SKM-1 (cell line): ENCODE measurements at regions not wholly inside any gene's neighbourhood (a gene's known extent, or its start where the extent isn't known, plus 50 kb on each side); places are given as distances from the start of the nearest gene placed in this dataset.
"Not testable (repeated sequence)": the region's sequence is repeated elsewhere in the genome, so short reads cannot be mapped to it uniquely, and the experiment has no call there.

Experiments
- DNase-seq: peaks from one replicate; lab custom pipeline; 2025; ENCODE audit not compliant: unreplicated experiment; lab: John Stamatoyannopoulos, UW

DNA sequence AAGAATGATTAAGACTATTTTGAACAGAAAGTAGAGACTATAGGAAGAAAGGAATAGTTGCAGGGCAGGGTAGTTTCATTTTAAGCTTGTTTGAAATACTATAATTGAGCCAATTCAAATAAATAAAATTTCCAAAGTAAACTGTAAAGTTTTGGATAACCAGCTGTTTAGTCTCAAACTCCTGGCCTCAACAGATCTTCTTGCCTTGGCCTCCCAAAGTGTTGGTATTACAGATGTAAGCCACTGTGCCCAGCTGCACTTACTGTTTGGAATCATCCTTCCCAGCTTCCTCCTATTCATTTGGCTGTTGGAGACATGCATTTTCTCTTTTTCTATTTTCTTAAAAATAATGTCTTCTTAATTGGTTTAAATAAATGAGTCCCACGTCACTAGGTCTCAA is 231.0 kb downstream of the NNT start:
- no peak for DNase-seq

DNA sequence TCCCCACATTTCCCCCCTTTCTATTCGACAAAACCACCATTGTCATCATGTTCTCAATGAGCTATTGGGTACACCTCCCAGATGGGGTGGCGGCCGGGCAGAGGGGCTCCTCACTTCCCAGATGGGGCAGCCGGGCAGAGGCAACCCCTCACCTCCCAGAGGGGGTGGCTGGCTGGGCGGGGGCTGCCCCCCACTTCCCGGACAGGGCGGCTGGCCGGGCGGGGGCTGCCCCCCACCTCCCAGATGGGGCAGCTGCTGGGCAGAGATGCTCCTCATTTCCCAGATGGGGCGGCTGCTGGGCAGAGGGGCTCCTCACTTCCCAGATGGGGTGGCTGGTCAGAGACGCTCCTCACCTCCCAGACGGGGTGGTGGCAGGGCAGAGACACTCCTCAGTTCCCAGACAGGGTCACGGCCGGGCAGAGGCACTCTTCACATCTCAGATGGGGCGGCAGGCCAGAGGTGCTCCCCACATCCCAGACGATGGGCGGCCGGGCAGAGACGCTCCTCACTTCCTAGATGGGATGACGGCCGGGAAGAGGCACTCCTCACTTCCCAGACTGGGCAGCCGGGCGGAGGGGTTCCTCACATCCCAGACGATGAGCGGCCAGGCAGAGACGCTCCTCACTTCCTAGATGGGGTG is 221.5 kb downstream of the NNT start:
- DNase-seq, result not testable (repeated sequence)

DNA sequence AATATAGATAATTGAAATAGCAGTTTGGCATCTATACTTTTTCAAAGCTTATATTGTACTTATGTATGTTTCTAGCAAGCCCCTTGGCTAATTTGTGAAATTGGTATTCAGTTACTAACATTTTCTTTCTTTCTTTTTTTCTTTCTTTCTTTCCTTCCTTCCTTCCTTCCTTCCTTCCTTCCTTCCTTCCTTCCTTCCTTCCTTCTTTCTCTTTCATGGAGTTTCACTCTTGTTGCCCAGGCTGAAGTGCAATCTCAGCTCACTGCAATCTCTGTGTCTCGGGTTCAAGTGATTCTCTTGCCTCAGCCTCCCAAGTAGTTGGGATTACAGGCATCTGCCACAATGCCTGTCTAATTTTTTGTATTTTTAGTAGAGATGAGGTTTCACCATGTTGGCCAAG is 215.4 kb downstream of the NNT start:
- not testable (repeated sequence) for DNase-seq

DNA sequence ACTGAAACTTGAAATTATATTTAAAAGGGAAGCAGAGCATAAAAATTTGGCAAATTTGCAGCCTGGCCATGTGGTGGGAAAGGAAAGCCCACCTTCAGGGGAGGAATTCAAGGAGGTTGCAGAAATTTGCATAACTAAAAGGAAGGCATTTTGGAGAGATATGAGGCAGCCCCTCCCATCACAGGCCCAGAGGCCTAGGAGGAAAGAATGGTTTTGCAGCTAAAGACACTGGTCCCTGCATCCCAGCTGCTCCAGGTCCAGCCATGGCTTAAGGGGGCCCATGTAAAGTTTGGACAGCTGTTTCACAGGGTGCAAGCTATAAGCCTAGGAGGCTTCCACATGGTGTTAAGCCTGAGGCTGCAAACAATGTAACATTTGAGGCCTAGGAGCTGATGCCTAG is 212.5 kb downstream of the NNT start:
- DNase-seq, result no peak

- DNase-seq, result no peak
Observed at GRCh38 chr5:43804723-43805122, 201.7 kb downstream of the NNT start.

- no peak for DNase-seq
Observed at GRCh38 chr5:43804041-43804440, 201.1 kb downstream of the NNT start.

GRCh38 chr5:43802651-43803050 is 199.7 kb downstream of the NNT start:
- no peak for DNase-seq

DNA sequence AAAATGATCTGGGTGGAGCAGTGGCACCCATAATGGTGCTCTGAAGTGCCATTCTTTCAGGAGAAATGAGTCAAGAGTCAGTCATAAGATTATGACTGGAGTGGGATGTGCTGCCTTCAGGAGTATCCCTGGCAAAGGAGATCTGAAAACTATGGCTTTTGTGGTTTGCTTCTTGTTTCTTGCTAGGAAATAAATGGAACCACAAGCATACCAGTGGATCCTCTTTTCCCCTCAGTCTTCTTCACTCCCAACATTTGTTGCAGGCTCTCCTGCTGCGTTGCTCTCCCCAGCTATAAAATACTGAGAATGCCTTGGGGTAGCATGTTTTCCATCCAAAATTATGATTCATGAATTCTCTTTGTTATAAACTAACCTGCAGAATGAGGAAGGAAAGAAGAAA is 199.1 kb downstream of the NNT start:
- no peak for DNase-seq

DNA sequence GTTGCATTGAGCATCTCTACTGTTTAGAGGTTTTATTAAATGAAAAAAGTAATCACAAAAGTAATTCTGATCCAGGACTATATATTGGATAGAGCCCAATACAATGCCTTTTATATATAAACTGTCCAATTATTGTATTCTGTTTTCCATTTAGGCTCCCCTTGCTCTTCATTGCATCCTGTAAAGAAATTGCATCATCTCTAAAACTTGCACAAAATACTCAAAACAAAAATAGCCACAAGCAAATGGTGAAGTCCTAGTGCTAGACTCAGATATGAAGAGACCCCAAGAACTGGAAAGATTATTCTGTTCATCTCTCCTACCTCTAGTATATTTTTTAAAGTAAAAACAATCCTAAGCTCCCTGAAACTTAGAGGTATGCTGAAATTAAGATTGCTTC is 195.8 kb downstream of the NNT start:
- DNase-seq, result no peak

DNA sequence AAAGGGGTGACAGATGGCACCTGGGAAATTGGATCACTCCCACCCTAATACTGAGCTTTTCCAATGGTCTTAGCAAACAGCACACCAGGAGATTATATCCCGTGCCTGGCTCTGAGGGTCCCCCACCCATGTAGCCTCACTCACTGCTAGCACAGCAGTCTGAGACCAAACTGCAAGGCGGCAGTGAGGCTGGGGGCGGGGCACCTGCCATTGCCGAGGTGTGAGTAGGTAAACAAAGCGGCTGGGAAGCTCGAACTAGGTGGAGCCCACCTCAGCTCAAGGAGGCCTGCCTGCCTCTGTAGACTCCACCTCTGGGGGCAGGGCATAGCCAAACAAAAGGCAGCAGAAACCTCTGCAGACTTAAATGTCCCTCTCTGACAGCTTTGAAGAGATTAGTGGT is 188.9 kb downstream of the NNT start:
- not testable (repeated sequence) for DNase-seq

- DNase-seq, result no peak
Observed at GRCh38 chr5:43785198-43785597, 182.2 kb downstream of the NNT start.

- DNase-seq, result no peak
Observed at GRCh38 chr5:43780586-43780985, 177.6 kb downstream of the NNT start.

DNA sequence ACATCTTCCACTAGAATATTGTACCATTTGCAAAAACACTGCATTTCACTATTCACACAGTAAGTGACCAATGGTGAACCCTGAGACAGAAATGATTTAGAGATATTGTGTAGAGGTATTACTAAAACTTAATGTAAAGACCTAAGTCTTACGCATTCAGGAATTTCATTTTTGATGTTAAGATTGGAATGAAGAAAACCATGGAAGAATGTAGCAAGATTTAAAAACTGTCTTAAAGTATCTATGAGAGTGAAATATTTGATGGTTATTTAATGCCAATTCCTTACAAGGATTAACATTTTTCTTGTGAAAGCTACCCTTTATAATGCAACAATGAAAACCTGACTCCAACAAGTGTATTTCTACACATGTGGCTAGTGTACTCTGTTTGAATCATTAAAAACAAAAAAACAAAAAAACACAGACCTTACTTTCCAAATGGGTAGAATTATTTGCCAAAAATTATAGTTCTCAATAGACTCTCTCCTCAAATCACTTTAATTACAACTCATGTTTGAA is 172.0 kb downstream of the NNT start:
- no peak for DNase-seq

DNA sequence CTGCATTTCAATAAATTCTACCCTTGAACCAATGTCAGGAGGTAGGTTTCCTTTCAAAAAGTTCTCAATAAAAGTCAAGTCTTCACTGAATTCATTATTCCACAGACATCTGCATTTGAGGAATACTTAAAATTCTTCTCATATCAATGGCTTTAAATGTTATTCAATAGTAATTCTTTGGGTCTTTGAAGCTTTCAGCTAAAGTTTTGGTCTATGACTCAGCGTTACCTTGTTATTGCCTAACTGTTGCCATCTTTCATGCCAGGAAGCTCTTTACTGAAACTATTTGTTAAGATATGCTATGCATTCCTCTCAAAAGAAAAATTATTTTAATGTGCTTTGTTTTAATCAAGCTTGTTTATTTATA is 170.5 kb downstream of the NNT start:
- no peak for DNase-seq

DNA sequence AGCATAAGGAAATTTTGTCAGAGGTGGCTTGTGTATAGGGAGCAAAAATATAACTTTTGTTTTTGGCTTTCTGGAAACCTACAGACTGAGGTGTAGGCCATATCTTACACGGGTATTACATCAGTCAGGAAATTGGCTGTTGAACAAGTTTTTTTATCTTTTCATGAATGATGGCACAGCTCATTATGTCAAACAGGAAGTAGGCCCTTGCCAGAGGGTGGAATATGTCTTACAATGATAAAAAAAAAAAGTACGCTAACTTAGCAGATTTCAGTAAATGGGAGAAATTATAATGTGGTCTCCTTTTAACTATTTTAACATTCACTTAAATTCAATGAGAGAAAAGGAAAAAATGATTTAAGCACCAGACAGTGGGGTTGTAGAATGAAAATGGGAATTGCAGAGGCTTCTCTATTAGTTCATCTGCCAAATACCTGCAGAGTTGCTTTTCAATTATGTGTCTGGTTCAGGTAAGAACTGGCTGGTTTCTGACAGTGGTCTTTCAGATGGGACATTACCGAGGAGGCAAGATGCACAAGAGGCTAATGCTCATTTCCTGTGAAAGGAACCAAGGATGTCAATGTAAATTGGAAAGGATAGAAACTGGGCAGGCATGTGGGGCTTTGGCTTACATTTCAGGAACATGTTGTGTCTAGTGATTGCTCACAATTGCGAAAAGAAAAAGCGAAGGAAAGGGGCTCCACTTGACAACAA is 169.9 kb downstream of the NNT start:
- DNase-seq, result no peak

GRCh38 chr5:43772458-43772763 is 169.4 kb downstream of the NNT start:
- no peak for DNase-seq

DNA sequence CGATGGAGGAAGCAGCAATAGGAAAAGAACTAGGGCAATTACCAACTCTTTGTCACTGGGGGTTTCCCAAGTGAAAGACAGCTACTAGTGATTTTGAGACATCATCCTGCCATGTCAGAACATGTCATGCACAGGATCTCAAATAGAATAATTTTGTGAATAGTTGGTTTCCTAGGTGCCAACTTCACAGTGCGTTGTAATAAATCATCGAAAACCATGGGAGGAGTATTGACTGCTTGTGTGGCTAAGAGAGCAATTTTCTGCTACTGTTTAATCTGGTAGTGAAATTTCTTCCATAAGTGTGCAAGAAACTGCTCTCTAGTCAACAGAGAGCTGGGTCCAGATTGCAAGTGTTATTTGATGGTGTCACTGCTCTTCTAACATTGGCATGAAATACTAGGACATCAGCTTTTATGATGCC is 168.6 kb downstream of the NNT start:
- DNase-seq, result no peak

- no peak for DNase-seq
Observed at GRCh38 chr5:43769571-43770355, 166.8 kb downstream of the NNT start.
